ENCODE measurements at regions not wholly inside any gene's neighbourhood (a gene's known extent, or its start where the extent isn't known, plus 50 kb on each side); places are given as distances from the start of the nearest gene placed in this dataset.

DNA sequence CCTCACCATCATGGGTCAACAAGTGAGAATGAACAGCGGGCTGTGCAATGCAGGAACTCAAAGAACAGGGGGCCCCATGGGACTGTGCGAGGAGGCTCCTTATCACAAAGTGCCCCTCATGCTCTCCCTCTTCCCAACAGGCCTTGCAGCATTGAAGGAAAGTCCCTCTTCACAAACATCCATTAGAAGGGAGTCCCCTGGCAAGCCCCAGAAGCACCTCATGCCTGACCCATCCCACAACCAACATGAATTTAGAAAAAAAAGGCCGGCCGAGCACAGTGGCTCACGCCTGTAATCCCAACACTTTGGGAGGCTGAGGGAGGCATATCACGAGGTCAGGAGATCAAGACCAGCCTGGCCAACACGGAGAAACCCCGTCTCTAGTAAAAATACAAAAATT, 122.6 kb upstream of the FSTL4 start:
- H3K18ac ChIP-seq (ENCODE audit: insufficient read length, low read depth, low read length), result no peak overlapping the region

More for the DNA sequence above, 122.6 kb upstream of the FSTL4 start:
- no peak overlapping the region for H3K4ac ChIP-seq (ENCODE audit: low read depth, low read length)
- H3K4me2 ChIP-seq (ENCODE audit: insufficient read depth, insufficient read length, low read length), result no peak overlapping the region
- Mint-ChIP-seq H3K27ac (peak overlapping the region in 1 of 3 experiments; percentile 75; a peak in 1 of 7 replicates), H3K4me3 (no peak overlapping the region), H3K36me3 (ENCODE audit: insufficient read depth in 1 of 3, low read depth in 3 of 3) (no peaks in the 10 kb centered on the region; a peak in 2 of 7 replicates), H3K27me3 (ENCODE audit: low read depth) (peaks cover 8% of the 10 kb centered on the region), H3K9me3 (peaks cover 0 to 4% of the 10 kb centered on the region in 2 experiments; a peak in 3 of 5 replicates), H3K4me1 (peaks cover 0 to 3% of the 10 kb centered on the region in 2 experiments; a peak in 1 of 4 replicates)
- no peak overlapping the region for H2BK12ac ChIP-seq (ENCODE audit: insufficient read length, low read depth, low read length)
- TF ChIP-seq, protein P1, sequence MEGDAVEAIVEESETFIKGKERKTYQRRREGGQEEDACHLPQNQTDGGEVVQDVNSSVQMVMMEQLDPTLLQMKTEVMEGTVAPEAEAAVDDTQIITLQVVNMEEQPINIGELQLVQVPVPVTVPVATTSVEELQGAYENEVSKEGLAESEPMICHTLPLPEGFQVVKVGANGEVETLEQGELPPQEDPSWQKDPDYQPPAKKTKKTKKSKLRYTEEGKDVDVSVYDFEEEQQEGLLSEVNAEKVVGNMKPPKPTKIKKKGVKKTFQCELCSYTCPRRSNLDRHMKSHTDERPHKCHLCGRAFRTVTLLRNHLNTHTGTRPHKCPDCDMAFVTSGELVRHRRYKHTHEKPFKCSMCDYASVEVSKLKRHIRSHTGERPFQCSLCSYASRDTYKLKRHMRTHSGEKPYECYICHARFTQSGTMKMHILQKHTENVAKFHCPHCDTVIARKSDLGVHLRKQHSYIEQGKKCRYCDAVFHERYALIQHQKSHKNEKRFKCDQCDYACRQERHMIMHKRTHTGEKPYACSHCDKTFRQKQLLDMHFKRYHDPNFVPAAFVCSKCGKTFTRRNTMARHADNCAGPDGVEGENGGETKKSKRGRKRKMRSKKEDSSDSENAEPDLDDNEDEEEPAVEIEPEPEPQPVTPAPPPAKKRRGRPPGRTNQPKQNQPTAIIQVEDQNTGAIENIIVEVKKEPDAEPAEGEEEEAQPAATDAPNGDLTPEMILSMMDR (conservative IDR thresholded peaks at IDR 0.05), result no peak
- no peaks in the 10 kb centered on the region for H3K27me3 ChIP-seq (ENCODE audit: insufficient read depth, low read length)
- no peaks in the 10 kb centered on the region for H3K79me1 ChIP-seq (ENCODE audit: insufficient read depth, low read depth, low read length, poor library complexity, severe bottlenecking)
- no peak overlapping the region for H4K91ac ChIP-seq (ENCODE audit: insufficient read length, low read depth, low read length)
- no peak overlapping the region for H2BK20ac ChIP-seq (ENCODE audit: low read depth, low read length, poor library complexity, severe bottlenecking)
- no peaks in the 10 kb centered on the region for H3K4me1 ChIP-seq (ENCODE audit: insufficient read depth, low read length)
- no peak overlapping the region for H2BK15ac ChIP-seq (ENCODE audit: low read depth, low read length)
- H3K9ac ChIP-seq (ENCODE audit: extremely low read depth, insufficient read length, low read length), result no peak overlapping the region
- no peaks in the 10 kb centered on the region for H3K79me2 ChIP-seq (ENCODE audit: insufficient read depth, low read length)
- no peak overlapping the region for H3K14ac ChIP-seq (ENCODE audit: insufficient read depth, low read length)
- H2AFZ ChIP-seq (ENCODE audit: low read length), result no peak overlapping the region
- no peak overlapping the region for H3K23ac ChIP-seq (ENCODE audit: insufficient read length, low read depth, low read length)
- no peak overlapping the region for H3K27ac ChIP-seq (ENCODE audit: insufficient read length, low read depth, low read length)
- H3K23me2 ChIP-seq (ENCODE audit: insufficient read length, low read depth, low read length, poor library complexity, severe bottlenecking), result no peaks in the 10 kb centered on the region
- H3T11ph ChIP-seq (ENCODE audit: low read length), result no peak overlapping the region
- WGBS (ENCODE audit: extremely low coverage, insufficient read length, low lambda C conversion rate), result no CpG with 5 or more reads among the region's 8 CpGs
- no peak overlapping the region for H3K56ac ChIP-seq (ENCODE audit: insufficient read length, low read depth, low read length)
- H2AK5ac ChIP-seq (ENCODE audit: insufficient read length, low read length), result no peak overlapping the region
- no peaks in the 10 kb centered on the region for H4K20me1 ChIP-seq (ENCODE audit: control insufficient read depth, insufficient read depth, insufficient read length)
- DNase-seq, result no peak
- peaks cover 5% of the 10 kb centered on the region for H3K9me3 ChIP-seq (ENCODE audit: control insufficient read depth, low read depth, low read length)
- no peak overlapping the region for H4K5ac ChIP-seq (ENCODE audit: insufficient read length, low read depth, low read length)
- H4K8ac ChIP-seq (replicated peaks; ENCODE audit: insufficient read length, low read depth, low read length), result no peak overlapping the region
- no peak overlapping the region for H2BK5ac ChIP-seq (ENCODE audit: insufficient read length, low read length)
- no peak overlapping the region for H2BK120ac ChIP-seq (ENCODE audit: low read depth, low read length, poor library complexity, severe bottlenecking)
